ENCODE measurements at regions not wholly inside any gene's neighbourhood (a gene's known extent, or its start where the extent isn't known, plus 50 kb on each side); places are given as distances from the start of the nearest gene placed in this dataset.
"Not testable (repeated sequence)": the region's sequence is repeated elsewhere in the genome, so short reads cannot be mapped to it uniquely, and the experiment has no call there.

- DNase-seq, result no peak
Observed at GRCh38 chr2:17362956-17363355, 155.3 kb downstream of the RAD51AP2 start.

- no peak for DNase-seq
Observed at GRCh38 chr2:17355608-17356329, 162.5 kb downstream of the RAD51AP2 start.

- DNase-seq, result no peak
Observed at GRCh38 chr2:17353263-17353662, 165.0 kb downstream of the RAD51AP2 start.

DNA sequence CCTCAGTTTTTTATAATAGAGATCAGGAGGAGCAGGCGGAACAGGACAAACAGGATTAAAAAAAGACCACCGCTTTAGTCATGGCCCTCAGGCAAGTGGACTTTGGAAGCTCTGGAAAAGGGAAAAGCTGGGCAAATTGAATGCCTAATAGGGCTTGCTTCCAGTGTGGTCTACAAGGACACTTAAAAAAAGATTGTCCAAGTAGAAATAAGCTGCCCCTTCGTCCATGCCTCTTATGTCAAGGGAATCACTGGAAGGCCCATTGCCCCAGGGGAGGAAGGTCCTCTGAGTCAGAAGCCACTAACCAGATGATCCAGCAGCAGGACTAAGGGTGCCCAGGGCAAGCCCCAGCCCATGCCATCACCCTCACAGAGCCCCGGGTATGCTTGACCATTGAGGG lies 175.5 kb downstream of the RAD51AP2 start:
- not testable (repeated sequence) for DNase-seq

DNA sequence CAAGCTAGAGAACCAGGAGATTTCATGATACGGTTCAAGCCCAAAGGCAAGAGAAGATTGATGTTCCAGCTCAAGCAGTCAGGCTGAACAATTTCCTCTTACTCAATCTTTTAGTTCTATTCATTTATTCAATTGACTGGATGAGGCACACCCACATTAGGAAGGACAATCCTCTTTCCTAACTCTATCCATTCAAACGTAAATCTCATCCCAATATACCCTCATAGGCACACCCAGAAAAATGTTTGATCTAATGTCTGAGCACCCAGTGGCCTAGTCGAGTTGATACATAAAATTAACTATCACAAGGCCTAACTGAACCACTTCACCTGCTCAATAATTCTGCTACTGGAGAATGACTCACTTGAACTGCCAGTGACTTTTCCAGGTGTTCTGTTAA lies 180.7 kb downstream of the RAD51AP2 start:
- DNase-seq, result no peak

DNA sequence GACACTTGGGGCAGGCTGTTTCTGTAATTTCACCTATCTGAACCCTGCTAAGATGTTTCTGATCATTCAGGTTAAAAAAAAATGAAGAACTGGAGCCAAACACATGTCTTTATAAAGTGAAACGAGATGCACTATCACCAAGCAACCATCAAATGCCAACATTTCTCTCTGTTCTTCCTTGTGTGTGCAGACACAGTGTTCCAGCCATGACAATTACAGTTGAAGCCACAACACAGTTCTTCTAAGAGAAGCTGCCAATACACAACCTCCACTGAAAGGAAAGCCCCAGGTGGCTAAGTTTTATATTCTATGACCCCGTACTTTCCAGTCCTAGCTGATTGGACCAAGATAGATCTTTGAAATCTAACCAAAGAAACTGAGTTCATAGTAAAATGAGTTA lies 181.8 kb downstream of the RAD51AP2 start:
- DNase-seq, result peak in 1 of 14 donors; percentile 16

- peak in 1 of 14 donors; percentile 90 for DNase-seq
Observed at GRCh38 chr2:17334300-17334699, 183.9 kb downstream of the RAD51AP2 start.

- DNase-seq, result peak in 1 of 14 donors; percentile 71
Observed at GRCh38 chr2:17331636-17332035, 186.6 kb downstream of the RAD51AP2 start.

GRCh38 chr2:17328161-17328560 lies 190.1 kb downstream of the RAD51AP2 start:
- DNase-seq, result peak in 1 of 14 donors; percentile 82

DNA sequence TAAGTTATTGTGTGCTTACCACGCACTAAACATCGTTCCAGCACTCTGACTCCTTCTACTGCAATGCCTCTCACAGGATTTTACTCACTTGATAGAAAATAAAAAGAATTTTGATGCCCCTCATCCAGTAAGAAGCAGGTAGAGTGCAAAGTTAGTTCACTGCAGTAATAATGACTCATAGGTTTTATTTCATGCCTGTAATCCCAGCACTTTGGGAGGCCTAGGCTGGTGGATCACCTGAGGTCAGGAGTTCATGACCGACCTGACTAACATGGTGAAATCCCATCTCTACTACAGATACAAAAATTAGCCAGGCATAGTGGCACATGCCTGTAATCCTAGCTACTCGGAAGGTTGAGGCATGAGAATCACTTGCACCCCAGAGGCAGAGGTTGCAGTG lies 190.6 kb downstream of the RAD51AP2 start:
- DNase-seq, result peak in 1 of 14 donors; percentile 36

GRCh38 chr2:17326717-17327116 lies 191.5 kb downstream of the RAD51AP2 start:
- DNase-seq, result peak in 1 of 14 donors; percentile 51

GRCh38 chr2:17323697-17324096 lies 194.5 kb downstream of the RAD51AP2 start:
- no peak for DNase-seq

DNA sequence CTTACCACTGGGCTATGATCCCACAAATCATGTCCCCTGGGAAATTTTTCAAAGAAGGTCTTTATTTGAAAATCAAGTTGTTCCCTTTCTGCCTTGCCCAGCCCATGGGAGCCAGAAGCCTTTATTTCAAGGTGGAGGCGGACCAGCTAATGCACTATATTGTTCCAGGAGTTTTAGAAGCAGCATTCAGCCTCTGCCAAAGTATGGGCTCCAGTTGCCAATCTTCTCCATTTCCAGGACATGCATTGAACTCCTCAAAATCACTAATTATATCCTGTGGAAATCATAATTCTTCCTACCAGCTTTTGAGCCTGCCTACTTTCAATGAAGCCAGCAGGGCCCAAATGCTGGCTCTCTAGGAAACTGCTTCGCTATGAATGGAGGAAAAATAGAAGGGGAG lies 195.8 kb downstream of the RAD51AP2 start:
- DNase-seq, result no peak

DNA sequence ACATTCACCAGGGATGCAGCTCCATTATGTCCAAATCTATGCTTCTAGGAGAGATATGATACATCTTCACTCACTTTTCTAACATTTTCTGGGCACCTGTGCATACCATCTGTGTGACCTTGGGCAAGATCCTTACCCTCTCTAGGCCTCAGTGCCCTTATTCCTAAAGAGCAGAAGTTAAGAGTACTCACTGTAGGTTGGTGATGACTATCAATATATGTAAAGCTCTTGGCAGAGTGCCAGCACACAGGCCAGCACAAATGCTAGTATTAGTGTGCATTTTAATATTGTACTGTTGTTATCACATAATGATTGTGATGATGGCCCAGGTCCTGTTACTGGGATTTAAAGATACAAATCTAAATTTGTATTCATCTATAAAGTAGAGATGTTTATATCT lies 199.2 kb downstream of the RAD51AP2 start:
- DNase-seq, result no peak

DNA sequence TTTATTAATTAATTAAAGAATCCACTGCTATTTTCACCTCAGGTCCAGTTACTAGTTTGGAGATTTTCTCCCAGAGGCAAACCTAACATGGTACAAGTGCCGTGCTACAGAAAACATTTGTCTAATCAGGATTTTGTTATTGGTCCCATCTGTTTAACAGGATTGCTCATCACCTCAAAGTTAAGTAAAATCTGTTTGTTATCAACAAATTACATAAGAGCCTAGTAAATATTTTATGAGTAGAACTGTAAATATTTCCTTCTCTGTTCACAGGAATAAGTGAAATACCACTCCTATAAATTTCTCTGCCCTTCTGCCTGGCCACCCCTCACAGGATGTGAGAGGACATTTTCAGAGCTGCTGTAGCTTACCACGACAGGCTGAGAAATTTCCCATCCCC lies 200.2 kb downstream of the RAD51AP2 start:
- DNase-seq, result no peak

GRCh38 chr2:17317439-17317976 lies 200.7 kb downstream of the RAD51AP2 start:
- DNase-seq, result no peak

DNA sequence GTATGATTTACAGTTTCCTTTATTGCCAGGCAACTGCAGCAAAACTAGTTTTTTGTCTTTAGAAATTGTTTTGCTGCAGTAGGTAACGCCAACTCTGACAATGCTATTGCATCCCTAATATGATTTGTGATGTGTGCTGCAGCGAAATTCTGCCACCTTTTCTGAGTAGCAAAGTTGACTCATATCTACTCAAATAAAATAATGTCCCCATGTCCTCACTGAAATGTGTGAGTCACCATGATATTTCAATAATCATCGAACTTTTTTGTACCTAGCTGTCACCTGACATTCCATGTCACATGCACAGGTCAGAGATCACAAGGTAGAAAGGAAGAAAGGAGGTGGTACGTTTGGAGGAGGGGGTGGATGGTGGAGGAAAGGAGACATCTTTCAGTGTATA lies 205.0 kb downstream of the RAD51AP2 start:
- DNase-seq, result no peak

- DNase-seq, result no peak
Observed at GRCh38 chr2:17311771-17312511, 206.3 kb downstream of the RAD51AP2 start.

DNA sequence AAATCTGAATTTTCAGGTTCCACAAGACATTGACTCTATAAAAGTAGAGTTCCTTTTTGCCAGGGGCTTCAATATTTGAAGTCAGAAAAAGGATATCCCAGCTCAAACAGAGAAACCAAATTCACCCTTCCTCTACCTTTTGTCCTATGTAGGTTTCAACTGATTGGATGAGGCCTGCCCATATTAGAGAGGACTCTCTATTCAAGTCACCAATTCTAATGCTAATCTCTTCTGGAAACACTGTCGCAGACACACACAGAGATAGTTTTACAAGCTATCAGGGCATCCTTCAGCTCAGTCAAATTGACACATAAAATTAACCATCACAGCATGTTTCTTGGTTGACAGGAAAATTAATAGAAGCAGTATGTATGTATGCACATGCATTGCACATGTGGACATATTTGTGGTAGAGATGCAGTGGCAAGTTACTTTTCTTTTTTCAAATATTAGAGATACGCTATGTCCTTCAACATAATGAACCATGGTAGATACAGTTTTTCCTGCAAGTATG lies 207.1 kb downstream of the RAD51AP2 start:
- DNase-seq, result no peak

DNA sequence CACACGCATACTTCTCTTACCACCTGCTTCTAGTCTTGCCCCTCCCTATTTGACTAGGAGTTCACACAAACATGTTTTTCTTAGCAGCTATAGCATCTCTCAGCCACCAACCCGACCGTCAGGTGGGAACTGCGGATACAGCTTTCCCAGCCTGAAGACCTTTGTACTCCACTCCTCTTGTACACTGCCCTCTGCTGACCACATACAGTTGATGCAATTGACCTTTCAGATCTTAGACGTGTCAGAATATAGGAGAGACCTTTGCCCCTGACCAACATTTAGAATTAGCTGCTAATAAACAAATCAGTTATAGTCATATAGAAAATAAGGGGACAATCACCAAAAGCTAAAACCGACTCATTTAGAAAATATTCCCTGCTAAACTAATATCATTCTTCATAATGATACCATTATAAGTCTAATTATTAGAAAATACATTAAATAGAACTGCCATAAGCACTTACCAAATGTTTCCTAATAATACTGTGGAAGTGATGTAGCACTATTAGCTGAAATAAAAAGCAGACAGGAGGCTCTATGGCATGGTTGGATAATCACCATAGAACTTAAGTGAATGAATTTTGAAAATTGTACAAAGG lies 208.4 kb downstream of the RAD51AP2 start:
- DNase-seq, result peak in 4 of 14 donors; percentile 1 to 36 (median 9)

DNA sequence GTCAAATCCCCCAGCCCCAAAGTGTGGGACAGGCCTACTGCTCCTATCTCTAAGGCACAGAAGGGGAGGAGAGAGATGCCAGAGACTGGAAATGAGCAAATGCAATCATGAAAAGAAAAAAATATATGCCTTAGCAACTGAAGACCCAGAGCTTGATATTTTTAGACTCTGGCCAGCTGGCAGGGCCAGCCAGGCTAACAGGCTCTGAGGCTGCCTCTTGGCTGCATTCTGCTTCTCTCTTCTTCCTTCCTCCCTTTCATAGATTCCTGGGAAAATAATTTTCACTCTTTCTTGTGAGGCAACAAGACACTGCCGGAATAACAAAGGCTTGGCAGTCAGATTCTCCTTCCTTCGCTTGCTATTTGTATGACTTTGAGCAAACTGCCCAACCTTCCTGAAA lies 209.1 kb downstream of the RAD51AP2 start:
- peak in 1 of 14 donors; percentile 74 for DNase-seq

DNA sequence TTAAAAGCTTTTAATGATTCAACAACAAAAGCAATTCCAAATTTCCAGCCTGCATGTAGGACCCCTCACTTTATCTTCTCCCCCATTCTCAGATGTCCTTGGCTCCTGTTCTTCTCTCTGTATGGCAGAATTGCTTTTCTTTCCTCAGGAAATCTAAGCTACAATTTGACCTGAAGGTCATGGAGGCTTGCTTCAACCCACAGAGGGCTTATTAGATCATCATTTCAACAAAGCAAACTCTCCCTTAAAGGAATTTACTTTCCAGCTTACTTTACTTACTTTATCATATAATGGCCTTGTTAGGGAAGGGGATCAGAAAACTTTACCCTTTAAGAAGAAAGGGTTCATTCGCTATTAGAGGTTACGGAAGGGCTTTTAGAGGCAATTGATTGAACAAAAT lies 211.5 kb downstream of the RAD51AP2 start:
- DNase-seq, result no peak

- DNase-seq, result no peak
Observed at GRCh38 chr2:17306219-17306618, 212.0 kb downstream of the RAD51AP2 start.

All from C1 segment of cervical spinal cord (tissue), 14 donors.